Loucy (cell line): ENCODE measurements at regions not wholly inside any gene's neighbourhood (a gene's known extent, or its start where the extent isn't known, plus 50 kb on each side); places are given as distances from the start of the nearest gene placed in this dataset.

Experiments used
- EZH2phosphoT487 ChIP-seq: fragments of 200-600 bp; IDR thresholded peaks from 2 replicates; pipeline ENCODE4 v1.6.1; 2018; ENCODE audit warnings: antibody characterized with exemption, mild to moderate bottlenecking, moderate library complexity, borderline replicate concordance
- TF ChIP-seq, protein P1 (sequence below): fragments of 200-600 bp; sonication (generic); conservative IDR thresholded peaks from 2 replicates; pipeline ENCODE4 v1.5.1; 2014; ENCODE audit warnings: mild to moderate bottlenecking, antibody characterized with exemption, low read length

DNA sequence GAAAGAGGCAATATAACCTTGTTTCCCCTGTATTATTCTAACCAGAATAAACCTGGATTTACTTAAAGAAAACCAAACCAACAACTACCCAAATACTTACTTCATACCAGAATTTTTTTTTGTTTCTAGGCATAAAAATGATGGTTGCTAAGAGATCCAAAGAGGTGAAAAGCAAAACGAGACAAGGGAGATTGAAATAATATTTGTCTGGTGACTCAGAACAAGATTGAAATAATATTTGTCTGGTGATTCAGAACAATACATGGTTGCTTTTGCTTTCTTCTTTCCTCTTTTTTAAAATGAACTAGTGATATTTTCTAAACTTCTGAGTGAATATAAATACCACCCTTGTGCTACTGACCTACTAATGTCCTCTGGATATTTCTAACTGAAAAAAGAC lies 592.9 kb downstream of the KCTD12 start:
- TF ChIP-seq, protein P1, sequence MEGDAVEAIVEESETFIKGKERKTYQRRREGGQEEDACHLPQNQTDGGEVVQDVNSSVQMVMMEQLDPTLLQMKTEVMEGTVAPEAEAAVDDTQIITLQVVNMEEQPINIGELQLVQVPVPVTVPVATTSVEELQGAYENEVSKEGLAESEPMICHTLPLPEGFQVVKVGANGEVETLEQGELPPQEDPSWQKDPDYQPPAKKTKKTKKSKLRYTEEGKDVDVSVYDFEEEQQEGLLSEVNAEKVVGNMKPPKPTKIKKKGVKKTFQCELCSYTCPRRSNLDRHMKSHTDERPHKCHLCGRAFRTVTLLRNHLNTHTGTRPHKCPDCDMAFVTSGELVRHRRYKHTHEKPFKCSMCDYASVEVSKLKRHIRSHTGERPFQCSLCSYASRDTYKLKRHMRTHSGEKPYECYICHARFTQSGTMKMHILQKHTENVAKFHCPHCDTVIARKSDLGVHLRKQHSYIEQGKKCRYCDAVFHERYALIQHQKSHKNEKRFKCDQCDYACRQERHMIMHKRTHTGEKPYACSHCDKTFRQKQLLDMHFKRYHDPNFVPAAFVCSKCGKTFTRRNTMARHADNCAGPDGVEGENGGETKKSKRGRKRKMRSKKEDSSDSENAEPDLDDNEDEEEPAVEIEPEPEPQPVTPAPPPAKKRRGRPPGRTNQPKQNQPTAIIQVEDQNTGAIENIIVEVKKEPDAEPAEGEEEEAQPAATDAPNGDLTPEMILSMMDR: no peak
- TF ChIP-seq EZH2phosphoT487: no peak
